ENCODE measurements at regions not wholly inside any gene's neighbourhood (a gene's known extent, or its start where the extent isn't known, plus 50 kb on each side); places are given as distances from the start of the nearest gene placed in this dataset.

DNA sequence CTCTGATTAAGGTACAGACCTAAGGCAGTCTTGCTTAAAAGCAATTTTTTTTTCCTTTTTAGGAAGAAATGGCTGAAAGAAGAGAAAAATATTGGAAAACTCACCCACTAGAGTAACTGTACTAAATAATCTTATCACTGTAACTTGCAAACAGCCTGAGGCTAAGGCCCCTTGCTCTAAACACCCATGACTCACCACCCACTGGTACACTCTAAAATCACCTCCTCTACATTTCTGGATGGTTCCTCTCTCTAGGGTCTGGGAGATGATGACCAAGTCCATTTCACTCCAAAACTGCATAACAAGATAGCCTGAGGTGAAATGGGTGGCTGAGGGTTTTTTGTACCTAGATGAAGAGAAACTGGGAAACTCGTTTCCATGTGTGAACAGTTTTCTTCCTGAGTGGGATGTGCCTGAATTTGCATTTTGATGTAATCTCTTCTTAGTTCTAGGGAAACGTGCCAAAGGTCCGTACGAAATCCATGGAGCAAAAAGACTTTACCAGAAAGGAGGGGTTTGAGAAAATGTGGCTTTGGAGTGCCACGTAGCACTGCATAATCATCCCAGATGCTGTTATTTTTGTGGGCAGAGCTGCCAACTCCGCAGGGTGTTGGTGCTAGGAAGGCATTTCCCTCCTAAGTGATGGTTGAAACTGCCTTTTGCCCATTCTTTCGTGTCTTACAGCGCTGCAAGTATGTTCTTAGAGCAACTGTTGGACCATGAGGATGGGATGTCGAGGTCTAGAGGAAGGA, 113.5 kb upstream of the C10orf90 start:
- peak; percentile 72 for DNase-seq (ENCODE audit: low read depth)

DNA sequence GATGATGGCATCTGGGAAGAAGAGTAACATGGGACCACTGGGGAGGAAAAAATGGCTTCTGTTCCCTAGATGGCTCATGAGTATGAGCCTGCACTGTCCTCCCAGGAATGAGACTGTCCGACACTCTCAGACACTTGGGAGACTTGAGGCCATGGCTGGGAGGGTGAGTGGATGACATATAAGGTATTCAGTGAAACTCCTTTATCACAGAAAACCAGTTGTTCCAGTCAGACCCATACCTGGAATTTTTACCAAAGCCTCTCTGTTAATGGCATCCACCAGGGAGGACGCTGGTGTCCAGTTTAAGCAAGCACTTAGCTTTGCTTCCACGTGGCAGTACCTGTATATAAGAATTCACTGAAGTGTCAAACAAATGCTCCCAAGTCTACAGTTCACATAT, 116.7 kb upstream of the C10orf90 start:
- DNase-seq (ENCODE audit: low read depth), result no peak

DNA sequence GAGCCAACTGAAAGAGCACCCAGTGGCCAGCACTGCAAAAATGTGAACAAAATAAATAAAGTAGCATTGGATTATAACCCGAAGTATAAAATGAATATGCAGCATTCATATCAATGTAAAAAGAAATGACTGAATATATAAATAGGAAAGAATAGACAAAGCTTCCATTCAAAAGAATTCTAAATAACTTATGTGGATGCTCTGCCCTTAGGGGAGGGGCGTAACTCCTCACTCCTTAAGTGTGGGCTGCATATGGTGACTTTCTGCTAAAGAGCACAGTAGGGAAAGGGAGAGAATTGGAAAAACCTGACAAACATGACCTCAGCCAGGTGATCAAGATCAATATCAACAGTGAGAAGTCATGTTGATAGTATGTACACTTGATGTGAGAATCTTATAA, 109.9 kb upstream of the DOCK1 start:
- DNase-seq (ENCODE audit: low read depth), result no peak

DNA sequence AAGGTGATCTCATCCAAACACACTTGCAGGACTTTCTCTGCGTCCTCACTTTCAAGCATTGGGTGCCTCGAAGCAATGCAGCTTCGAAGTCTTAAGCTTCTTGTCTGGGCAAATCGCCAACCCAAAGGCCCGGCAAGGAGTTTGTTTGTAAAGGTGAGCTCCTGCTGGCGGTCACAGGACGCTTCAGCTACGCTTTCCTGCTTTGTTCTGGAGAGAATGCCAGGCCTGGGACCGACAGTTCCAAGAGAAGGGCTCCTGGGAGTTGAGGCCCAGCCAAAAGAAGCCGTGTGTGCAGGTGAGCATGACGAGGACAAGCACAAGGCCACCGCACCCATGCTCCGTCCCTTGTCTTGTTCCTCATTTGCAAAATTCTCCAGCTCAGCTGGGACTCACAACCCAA, 106.6 kb upstream of the DOCK1 start:
- no peak for DNase-seq (ENCODE audit: low read depth)

DNA sequence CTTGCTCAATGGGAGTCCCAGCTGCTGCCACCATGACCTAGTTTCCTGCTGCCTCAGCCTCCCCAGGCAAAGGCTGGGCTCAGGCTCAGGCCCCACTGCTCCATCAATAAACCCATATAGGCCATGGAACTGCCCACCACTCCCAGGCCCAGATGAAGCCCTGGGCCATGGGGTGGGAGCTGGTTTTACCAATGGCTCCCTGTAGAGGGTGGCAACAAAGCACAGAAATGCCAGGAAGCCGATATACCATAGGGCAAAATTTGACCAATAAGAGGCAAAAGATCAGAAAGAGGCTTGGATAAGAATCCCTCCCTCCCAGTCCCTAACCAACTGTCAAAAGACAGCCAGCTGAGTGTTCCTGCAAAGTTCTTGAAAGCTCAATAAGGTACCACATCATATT, 101.8 kb upstream of the DOCK1 start:
- DNase-seq (ENCODE audit: low read depth), result no peak

DNA sequence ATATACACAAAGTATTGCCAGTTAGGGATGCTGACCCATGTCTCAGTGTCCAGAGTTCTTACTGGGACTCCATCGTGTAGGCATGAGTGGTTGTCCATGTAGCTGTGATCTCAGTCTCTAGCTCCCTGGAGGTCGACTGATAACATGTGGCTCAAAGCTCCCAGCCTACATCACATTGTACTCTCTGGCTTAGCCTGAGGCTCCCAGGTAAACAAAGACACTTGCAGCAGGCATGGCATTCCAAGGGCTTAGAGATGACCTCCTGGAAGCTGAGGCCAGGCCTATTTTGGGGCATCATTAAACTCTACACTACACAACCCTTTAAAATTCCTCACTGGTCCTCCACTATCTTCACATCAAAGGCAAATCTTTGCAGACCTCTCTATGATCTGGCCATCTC, 100.8 kb upstream of the DOCK1 start:
- DNase-seq (ENCODE audit: low read depth), result no peak

DNA sequence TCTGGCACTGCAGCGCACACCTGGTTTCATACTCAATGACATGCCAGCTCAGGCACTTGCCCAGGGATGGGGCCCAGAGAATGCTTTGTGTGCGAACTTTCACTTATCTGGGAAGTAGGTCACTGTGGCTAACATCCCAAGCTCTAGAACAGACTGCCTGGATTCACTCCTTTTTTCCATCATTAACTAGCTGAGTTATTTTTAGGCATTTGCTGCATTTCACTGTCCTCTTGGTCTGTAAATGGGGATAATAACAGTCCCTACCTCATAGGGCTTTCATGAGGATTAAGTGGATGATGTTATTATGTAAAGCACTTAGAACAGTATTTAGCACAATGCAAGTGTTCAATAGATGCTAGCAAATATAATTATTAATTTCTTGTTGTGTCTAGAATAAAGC, 98.7 kb upstream of the DOCK1 start:
- no peak for DNase-seq (ENCODE audit: low read depth)

DNA sequence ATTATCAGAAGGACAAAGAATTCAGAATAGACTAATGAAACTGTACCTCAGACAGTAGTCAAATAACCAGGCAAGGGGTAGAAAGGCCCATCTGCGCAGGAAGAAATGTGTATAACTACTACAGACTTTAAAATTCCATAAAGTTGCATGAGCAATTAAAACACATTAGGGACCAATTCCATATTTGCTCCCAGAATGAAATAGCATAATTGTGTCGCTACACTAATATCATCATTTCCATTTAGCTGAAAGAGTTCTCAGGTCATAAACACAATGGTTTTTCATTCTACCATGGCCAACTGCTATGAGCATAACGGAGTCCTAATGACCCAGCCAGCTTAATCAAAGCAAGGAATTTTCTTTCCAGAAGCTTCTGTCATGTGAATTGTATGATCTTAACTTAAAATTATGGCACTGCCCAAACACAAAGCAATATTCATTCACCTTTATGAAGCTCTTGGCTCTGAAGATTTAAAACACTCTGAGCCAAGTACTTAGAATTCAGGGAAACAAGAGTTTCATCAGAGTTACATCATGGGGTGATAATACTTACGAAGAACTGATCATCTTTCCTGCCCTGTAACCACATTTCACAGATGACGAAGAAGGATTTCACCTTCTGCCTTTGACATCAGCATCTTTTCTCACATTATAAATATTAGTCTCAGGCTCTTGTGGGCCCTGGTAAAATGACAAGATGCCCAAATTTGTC, 98.1 kb upstream of the DOCK1 start:
- DNase-seq (ENCODE audit: low read depth), result no peak

DNA sequence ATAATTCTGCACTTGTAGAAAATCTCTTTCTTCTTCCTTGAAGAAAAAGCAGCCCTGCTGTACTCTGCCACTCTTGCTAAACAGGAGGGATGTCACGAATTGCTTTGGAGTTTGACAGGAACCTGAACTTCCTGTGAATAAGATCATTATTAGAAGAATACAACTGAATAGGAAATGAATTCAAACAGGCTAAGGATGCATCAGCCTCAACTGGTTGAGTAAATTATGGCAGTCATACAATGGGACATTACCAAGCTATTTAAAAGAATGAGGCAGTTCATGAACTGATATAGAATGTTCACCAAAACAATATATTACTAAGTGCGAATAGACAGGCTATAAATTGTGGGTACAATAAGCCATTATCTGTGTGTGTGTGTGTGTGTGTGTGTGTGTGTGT, 97.1 kb upstream of the DOCK1 start:
- DNase-seq (ENCODE audit: low read depth), result no peak

DNA sequence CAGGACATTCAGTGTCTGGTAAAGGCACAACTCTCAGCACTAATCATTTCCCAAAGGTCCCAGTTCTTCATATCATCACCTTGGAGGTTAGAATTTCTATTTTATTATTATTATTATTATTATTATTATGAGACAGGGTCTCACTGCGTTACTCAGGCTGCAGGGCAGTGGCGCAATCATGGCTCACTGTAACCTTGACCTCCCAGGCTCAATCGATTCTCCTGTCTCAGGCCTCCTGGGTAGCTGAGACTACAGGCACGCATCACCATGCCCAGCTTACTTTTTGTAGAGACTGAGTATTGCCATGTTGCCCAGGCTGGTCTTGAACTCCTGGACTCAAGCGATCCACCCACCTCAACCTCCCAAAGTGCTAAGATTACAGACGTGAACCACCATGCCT, 91.8 kb upstream of the DOCK1 start:
- no peak for DNase-seq (ENCODE audit: low read depth)

DNA sequence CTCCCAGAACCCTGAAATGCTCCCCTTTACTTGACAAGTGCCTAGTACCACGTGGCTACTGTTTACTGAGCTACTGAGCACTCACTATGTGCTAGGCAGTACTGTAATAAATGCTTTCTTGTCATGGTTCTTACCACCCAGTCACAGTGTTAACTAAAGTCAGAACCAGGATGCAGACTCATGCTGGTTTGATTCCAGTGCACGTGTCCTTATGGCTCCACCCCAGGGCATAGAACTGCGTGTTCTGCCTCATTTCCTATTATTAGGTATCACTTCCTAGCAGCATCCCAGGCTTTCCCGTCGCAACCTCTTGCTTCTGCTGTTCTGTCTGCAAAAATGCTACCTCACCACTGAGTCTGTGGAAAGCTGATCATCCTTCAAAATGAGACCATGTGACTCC, 71.7 kb upstream of the DOCK1 start:
- DNase-seq (ENCODE audit: low read depth), result no peak

DNA sequence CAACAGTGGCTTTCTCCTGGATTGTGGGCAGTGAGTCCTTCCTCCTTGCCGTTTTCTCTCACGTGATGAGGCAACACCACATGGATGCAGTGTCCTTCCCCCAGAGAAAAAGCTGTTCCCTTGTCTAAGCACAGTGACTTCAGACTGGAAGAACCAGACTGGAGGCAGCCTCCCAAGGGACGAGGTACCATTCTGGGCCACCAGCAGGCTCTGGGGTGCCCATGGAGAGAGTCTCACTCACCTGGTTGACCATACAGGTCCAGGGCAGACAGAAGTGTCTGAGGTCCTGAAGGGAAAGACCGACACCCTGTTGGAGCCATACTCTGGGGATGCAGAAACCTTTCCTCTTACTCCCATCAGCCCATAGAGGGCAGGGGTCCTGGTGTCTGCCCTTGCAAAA, 69.2 kb upstream of the DOCK1 start:
- DNase-seq (ENCODE audit: low read depth), result no peak

DNA sequence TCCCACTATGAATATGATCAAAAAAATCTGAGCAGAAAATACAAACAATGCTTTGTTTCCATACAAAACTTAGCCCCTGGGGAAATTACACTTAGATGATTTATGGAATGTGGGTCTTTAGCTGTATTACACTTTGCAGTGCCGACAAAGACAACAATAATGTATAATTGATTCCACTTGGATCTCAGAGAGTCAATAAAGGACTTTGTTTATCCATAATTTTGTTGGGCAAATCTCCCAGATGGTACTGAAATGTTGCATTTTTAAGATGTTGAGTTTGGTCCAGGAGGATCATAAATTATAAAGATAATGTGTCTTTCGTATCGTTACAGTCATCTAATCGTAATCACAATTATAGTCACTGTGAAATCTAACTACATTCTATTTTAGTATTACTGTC, 66.9 kb upstream of the DOCK1 start:
- DNase-seq (ENCODE audit: low read depth), result peak; percentile 16

DNA sequence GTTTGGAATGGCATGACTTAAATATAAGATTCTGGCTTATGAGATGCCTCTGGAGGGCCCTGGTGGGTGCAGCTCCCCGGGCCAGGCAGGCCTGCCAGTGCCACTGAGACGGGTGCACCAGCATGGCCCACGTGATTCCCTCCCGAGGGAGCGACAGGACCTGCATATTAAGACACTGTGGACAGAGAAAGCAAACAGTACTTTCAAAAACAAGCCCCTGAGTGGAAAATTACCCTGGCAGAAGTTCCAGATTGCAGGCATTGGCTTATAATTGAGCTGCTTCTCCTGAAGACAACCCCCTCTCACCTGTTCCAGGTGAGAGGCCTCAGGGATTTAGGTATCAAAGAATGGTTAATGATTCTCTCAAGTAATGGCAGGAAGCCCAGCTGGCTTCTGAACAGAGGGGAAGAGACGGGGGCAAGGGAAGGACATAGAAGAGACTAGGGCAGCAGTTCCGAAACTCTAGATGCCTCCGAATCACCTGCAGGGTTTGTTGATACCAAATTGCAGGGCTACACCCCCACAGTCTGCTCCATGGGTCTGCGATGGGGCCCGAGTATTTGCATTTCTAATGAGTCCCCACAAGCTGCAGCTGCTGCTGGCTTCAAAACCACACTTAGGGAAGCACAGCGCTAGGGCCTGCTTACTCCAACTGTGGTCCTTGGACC, 66.0 kb upstream of the DOCK1 start:
- DNase-seq (ENCODE audit: low read depth), result no peak

DNA sequence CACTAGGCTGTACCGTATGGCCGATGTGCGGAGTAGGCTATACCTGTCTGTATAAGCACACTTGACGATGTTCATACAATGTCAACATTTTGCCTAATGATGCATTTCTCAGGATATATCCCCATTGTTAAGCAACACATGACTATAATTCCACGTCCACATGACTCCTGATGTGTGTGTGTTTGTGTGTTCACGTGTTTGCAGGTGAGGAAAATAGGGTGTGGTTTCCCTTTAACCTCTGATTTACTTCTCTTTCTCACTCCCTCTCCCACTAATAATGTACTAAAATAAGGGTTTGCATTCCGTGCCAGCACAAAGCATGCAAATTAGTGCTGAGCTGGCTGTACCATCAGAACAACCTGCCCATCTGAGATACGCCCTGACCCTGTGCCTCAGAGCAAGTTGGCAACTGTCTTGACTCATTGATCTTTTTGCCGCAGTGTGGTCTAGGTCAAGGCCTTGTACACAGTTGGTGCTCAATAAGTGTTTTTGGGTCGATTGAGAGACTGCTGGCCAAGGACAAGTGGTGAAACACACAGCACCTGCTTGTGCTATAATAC, 64.6 kb upstream of the DOCK1 start:
- DNase-seq (ENCODE audit: low read depth), result no peak

DNA sequence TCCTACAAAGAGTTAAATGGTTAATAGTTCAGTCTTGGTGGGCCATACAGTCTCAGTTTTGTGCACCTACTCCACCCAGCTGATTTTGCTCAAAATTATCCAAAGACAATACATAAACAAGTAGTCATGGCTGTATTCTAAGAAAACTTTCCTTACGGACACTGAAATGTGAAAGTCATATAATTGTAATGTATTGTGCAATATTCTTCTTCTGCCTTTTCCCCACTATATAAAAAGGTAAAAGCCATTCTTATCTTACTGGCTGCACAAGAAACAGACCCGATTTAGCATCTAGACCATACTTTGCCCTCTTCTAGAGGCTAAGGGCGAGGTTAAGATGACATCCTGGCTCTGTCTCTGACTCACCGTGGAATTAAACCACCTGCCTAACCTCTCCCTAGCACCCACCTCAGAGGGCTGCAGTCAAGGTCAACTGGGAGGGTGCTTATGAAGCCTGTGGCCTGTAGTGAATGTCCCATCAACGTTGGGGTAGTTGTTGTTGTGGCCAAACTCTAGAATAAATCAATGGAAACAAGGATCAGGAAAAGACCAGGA, 63.8 kb upstream of the DOCK1 start:
- DNase-seq (ENCODE audit: low read depth), result no peak

DNA sequence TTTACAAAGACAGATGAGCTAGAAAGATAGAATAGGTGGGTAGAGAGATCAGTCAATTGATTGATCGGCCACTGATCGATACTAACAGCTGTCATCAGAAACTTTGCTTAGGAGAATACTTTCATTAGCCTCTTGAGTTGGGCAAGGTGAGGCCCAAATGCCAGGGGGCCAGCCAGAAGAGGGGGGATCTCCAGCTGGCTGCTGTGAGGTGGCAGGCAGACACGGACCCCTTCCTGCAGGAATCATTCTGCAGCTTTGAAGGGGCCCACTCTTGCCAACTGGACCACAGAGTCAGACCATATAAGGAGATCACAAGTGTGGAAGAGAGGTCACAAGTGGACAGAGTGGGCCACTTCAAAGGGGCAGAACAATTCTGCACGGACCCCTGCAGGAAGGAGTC, 62.9 kb upstream of the DOCK1 start:
- DNase-seq (ENCODE audit: low read depth), result no peak

DNA sequence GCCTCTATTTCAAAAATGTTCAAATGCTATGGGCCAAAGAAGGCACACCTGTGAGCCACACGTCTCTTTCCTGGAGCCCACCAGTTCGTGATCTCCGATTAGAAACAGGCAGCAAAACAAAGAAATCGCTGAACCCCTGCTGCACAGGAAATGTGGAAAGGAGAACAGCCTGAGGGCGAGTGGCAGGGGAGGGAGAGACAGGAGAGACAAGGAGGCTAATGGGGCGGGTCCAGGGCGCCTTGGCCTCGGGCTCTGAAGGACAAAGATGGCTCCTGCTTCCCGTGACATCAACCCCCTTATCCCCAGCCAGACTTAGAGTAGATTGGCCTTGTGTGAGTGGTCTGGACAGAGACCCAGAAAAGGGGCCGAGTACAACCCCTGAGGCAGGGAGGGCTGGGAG, 62.4 kb upstream of the DOCK1 start:
- DNase-seq (ENCODE audit: low read depth), result peak; percentile 16

DNA sequence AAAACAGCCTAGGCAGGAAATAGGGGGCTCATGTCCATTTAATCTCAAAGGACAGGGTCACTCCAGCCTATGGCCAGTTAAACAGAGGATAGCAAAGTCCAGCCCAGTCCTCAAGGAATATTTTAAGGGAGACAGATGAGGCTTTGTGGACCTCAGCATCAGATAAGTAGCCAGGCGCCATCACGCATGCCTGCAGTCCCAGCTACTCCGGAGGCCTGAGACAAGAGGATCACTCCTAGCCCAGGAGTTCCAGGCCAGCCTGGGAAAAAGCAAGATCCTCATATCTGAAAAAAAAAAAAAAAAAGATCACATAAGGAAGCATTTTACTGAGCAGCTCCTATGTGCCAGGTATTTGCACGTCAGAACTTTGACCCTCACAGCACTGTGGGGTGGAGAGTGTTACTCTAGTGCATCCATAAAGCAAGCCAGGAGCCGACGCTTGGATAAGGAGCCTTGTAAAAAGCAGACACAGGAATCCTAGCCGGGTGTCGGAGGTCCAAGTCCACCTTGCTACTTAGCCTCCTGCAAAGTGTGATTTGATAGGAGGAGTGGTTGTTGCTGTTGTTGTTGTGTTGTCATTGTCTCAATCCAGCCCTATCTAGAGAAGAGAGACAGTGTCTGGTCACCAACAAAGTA, 61.8 kb upstream of the DOCK1 start:
- DNase-seq (ENCODE audit: low read depth), result no peak

DNA sequence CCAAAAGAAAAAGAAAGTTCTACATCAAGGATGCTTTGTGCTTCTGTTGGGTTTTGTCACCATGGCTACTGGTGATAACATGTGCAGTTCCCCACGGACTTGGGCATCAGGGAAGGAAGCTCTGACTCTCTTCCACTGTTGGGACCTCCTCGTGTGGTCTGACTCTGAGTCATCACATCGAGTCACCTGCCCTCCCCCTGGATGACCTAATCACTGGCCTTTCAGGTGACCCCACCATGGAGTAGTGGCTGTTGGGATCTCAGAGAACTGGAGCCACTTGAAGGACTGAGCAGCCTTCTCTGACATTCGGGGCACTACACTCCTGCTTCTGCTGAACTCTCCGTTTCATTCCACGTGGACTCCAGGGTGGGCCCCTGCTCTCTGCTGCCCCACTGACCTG, 60.8 kb upstream of the DOCK1 start:
- DNase-seq (ENCODE audit: low read depth), result peak; percentile 37

DNA sequence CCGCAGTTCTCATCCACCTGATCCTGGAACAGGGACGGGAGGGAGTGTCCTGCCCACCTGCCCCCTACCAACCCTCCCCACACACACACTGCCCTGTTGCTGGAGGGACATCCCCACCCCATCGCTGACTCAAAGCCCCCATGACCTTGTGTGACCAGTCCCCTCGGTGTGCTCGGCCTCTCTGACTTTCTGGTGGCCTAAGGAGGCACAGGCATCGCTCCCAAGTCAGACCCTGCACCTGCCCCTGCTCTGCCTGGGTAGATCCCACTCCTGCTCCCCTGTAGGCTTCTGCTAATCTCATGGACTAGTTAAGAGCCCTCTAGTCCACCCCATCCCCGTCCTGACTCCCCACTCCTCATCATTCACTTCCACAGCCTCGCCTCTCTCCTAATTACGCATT, 58.8 kb upstream of the DOCK1 start:
- DNase-seq (ENCODE audit: low read depth), result no peak

DNA sequence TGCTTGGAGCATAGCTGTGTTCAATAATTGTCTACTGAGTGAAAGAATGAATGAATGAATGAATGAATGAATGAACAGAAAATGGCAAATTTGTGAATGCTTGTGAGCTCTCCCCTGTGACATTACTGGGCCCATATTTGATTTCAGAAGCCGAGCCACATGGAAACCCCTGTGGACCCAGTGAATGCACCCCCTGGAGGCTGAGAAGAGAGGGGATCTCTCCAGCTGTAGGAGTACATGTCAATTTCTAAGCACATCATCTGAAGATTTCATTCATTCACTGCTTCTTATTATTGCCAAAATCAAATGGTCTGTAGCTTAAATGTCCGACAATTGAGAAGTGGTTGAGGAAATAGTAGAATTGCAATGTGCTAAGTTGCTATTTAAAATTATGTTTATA, 58.3 kb upstream of the DOCK1 start:
- no peak for DNase-seq (ENCODE audit: low read depth)
